Umbilical cord (tissue), 1 donor: ENCODE measurements at regions not wholly inside any gene's neighbourhood (a gene's known extent, or its start where the extent isn't known, plus 50 kb on each side); places are given as distances from the start of the nearest gene placed in this dataset.
"Not testable (repeated sequence)": the region's sequence is repeated elsewhere in the genome, so short reads cannot be mapped to it uniquely, and the experiment has no call there.

Source experiments
- DNase-seq: peaks from one replicate; pipeline ENCODE4 v3.0.0-alpha.2; 2015; ENCODE audit warnings: low spot score

GRCh38 chr9:34907044-34907443 lies 51.0 kb upstream of the PHF24 start:
- DNase-seq: no peak

- DNase-seq: peak; percentile 88
Observed at GRCh38 chr9:34899535-34900158, 58.4 kb upstream of the PHF24 start.

- no peak for DNase-seq
Observed at GRCh38 chr9:34898846-34899245, 59.2 kb upstream of the PHF24 start.

- DNase-seq: no peak
Observed at GRCh38 chr9:34896112-34896511, 62.0 kb upstream of the PHF24 start.

- DNase-seq: no peak
Observed at GRCh38 chr9:34892886-34893285, 65.2 kb upstream of the PHF24 start.

GRCh38 chr9:34891386-34891785 lies 66.7 kb upstream of the PHF24 start:
- DNase-seq: no peak

GRCh38 chr9:34887841-34888240 lies 70.2 kb upstream of the PHF24 start:
- DNase-seq: no peak

- no peak for DNase-seq
Observed at GRCh38 chr9:34884747-34885189, 73.3 kb upstream of the PHF24 start.

GRCh38 chr9:34876096-34876495 lies 82.0 kb upstream of the PHF24 start:
- no peak for DNase-seq

GRCh38 chr9:34869390-34869789 lies 88.7 kb upstream of the PHF24 start:
- DNase-seq: peak; percentile 16

GRCh38 chr9:34866614-34867013 lies 91.5 kb upstream of the PHF24 start:
- DNase-seq: no peak

GRCh38 chr9:34863426-34863825 lies 94.7 kb upstream of the PHF24 start:
- no peak for DNase-seq

GRCh38 chr9:34862836-34863235 lies 95.2 kb upstream of the PHF24 start:
- DNase-seq: no peak

- no peak for DNase-seq
Observed at GRCh38 chr9:34862043-34862442, 96.0 kb upstream of the PHF24 start.

GRCh38 chr9:34855016-34855415 lies 103.1 kb upstream of the PHF24 start:
- DNase-seq: not testable (repeated sequence)

GRCh38 chr9:34830068-34830467 lies 120.1 kb upstream of the CCL21 start:
- no peak for DNase-seq

- no peak for DNase-seq
Observed at GRCh38 chr9:34826999-34827538, 117.1 kb upstream of the CCL21 start.

- DNase-seq: no peak
Observed at GRCh38 chr9:34825775-34826174, 115.8 kb upstream of the CCL21 start.

GRCh38 chr9:34823778-34824177 lies 113.8 kb upstream of the CCL21 start:
- DNase-seq: no peak

GRCh38 chr9:34810187-34810524 lies 100.2 kb upstream of the CCL21 start:
- DNase-seq: no peak

- peak; percentile 4 for DNase-seq
Observed at GRCh38 chr9:34809504-34810186, 99.7 kb upstream of the CCL21 start.

GRCh38 chr9:34802916-34803315 lies 93.0 kb upstream of the CCL21 start:
- DNase-seq: no peak

GRCh38 chr9:34797367-34797766 lies 87.4 kb upstream of the CCL21 start:
- DNase-seq: no peak
